Activated naive CD4-positive, alpha-beta T cell treated with anti-CD3 and anti-CD28 coated beads, Interleukin-2, amount 50 U/mL, for 72 hours (primary cell): ENCODE measurements at regions not wholly inside any gene's neighbourhood (a gene's known extent, or its start where the extent isn't known, plus 50 kb on each side); places are given as distances from the start of the nearest gene placed in this dataset.

Experiments
- ATAC-seq, 2 donors: fragments of 150-1000 bp; cut with Tn5 transposase; 2 replicates each; pipeline ENCODE4 v1.10.0; 2021; ENCODE audit warnings: mild to moderate bottlenecking in 2 of 2, moderate library complexity in 2 of 2
- DNase-seq, 2 donors: peaks; one replicate each; pipeline ENCODE4 v3.0.0; 2021 to 2022; ENCODE audit warnings: low spot score in 2 of 2
- H3K27ac Mint-ChIP-seq, 2 donors: one replicate each; pipeline ENCODE4 v1.8.0; 2022; ENCODE audit warnings: mild to moderate bottlenecking in 2 of 2, mixed read lengths in 2 of 2
- H3K36me3 Mint-ChIP-seq, 2 donors: one replicate each; pipeline ENCODE4 v1.8.0; 2022; ENCODE audit warnings: mixed read lengths in 2 of 2
- H3K9me3 Mint-ChIP-seq, 2 donors: one replicate each; pipeline ENCODE4 v1.8.0; 2022; ENCODE audit warnings: mixed read lengths in 2 of 2

GRCh38 chr4:27350161-27350560 lies 489.5 kb downstream of the STIM2 start:
- DNase-seq (no peak), ATAC-seq (no peak)
- H3K27ac Mint-ChIP-seq: no peak overlapping the region
- peaks cover 0 to 14% of the 10 kb centered on the region in 2 donors for H3K9me3 Mint-ChIP-seq
- no peaks in the 10 kb centered on the region for H3K36me3 Mint-ChIP-seq

- H3K36me3 Mint-ChIP-seq: no peaks in the 10 kb centered on the region
- DNase-seq (no peak), ATAC-seq (no peak)
- no peak overlapping the region for H3K27ac Mint-ChIP-seq
- no peaks in the 10 kb centered on the region for H3K9me3 Mint-ChIP-seq
Observed at GRCh38 chr4:27357283-27357682, 496.6 kb downstream of the STIM2 start.

DNA sequence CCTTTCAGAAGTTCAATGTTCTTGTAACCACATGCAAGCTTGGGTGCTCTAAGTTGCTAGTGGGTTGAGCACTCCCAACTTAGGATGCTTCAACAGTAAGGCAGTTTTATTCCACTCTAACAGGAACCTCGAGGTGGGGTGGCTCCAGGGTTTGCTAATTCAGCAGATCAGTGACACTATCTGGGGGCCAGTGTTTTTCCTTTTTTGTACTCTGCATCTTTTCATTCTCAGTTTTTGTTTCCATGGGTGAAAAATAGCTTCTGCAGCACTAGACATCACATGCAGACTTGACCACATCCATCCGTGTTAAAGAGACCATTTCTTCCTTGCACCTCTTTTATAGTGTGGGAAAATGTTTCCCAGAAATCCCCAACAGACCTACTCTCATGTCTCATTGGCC lies 497.6 kb downstream of the STIM2 start:
- H3K36me3 Mint-ChIP-seq: no peaks in the 10 kb centered on the region
- DNase-seq (no peak), ATAC-seq (no peak)
- no peak overlapping the region for H3K27ac Mint-ChIP-seq
- peaks cover 0 to 3% of the 10 kb centered on the region in 2 donors for H3K9me3 Mint-ChIP-seq

DNA sequence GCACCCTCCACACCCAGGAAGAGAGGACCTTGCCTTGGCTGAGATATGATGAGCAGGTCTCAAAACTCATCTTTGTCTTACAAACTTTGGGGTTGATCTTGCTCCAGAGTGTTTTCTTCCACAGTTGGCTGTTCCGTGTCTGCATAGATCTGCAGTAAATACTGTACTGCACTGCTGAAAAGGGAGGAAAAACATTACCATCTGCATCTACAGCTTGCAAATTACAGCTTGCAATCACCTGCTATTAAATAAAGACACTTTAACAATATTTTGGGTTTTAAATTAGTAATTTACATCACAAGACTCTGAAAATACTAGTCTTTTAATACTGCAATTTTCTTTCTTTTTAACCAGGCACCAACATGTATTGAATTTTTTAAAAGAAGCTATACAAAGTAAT lies 499.5 kb downstream of the STIM2 start:
- no peaks in the 10 kb centered on the region for H3K36me3 Mint-ChIP-seq

DNA sequence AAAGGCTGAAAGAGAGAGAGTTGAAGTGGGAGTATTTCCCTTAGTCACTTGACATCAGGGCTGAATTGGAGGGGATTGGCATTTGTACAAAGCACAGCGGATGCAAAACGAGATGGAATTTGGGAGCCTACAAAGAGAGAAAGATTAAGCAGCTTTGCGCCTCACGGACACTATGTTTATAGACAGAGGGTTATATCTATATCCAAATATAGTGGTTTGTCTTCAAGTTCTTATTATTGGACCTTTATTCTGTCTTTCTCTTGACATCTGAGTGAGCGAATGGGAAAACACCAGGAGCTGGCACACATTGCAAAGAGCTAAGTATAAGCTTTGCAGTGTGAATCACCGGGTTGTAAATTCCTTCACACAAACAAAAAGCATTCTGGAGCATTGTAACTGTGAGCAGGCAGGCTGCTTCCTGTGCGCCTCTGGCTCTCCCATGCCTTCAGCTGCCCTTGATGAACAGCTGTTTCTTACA lies 500.2 kb downstream of the STIM2 start:
- DNase-seq (no peak), ATAC-seq (no peak)
- peaks cover 0 to 3% of the 10 kb centered on the region in 2 donors for H3K9me3 Mint-ChIP-seq
- H3K27ac Mint-ChIP-seq: no peak overlapping the region
- H3K36me3 Mint-ChIP-seq: no peaks in the 10 kb centered on the region

More for the DNA sequence above, 499.5 kb downstream of the STIM2 start:
- no peak for ATAC-seq
- Mint-ChIP-seq H3K9me3 (peaks cover 0 to 3% of the 10 kb centered on the region in 2 donors), H3K27ac (no peak overlapping the region)
- no peak for DNase-seq

- no peaks in the 10 kb centered on the region for H3K36me3 Mint-ChIP-seq
- H3K9me3 Mint-ChIP-seq: peaks cover 0 to 8% of the 10 kb centered on the region in 2 donors
- DNase-seq: no peak
- no peak for ATAC-seq
- H3K27ac Mint-ChIP-seq: no peak overlapping the region
Observed at GRCh38 chr4:27364509-27364908, 503.9 kb downstream of the STIM2 start.

DNA sequence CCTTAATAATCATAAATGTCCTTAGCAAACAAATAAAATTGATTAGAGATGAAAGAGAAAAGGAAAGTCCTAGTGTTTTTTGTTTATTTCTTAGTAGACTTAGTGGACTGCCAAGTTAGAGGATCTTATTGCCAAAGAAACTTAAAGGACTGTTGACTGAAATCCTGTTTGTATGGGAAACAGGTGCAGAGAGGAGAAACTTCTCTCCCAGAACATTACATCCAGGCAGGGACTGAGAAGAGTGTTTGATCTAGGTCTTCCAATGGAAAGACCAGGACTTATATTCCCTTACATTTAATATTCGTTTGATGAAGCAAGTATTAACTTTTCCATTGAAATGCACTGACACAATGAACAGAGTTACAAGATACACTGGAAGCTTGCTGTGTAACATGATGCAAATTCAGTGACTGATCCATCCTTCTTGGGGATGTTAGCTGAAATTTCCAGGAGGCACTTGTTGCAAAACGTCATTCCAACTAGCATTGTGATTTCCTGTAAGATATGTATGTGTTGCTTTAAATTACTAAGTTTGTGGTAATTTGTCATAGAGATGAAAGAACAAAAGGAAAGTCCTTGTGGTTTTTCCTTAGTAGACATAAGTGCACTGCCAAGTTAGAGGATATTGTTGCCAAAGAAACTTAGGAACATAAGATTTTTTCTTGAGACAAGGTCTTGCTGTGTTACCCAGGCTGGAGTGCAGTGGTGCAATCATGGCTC lies 505.6 kb downstream of the STIM2 start:
- Mint-ChIP-seq H3K36me3 (no peaks in the 10 kb centered on the region), H3K27ac (no peak overlapping the region), H3K9me3 (peaks cover 0 to 8% of the 10 kb centered on the region in 2 donors)
- ATAC-seq (no peak), DNase-seq (no peak)

DNA sequence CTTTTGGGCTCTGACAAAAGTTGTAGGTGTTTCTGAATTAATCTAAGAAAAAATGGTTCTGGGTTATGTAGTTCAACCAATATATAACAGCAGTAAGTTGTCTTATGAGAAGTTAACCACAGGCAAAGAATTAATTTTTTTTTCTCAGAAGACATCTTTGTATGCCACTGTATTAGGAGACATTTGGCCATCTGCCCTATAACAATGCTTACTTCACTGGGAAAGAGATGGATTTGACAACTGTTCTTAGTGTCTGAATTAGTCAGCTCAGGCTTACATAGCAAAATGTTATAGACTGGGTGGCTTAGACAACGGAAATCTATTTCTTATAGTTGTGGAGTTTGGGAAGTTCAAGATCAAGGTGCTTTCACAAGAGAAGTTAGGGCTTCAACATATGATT lies 508.1 kb downstream of the STIM2 start:
- no peak for DNase-seq
- Mint-ChIP-seq H3K9me3 (peaks cover 3 to 5% of the 10 kb centered on the region in 2 donors), H3K36me3 (no peaks in the 10 kb centered on the region), H3K27ac (no peak overlapping the region)
- ATAC-seq: no peak

- H3K9me3 Mint-ChIP-seq: peaks cover 4 to 8% of the 10 kb centered on the region in 2 donors
- no peak overlapping the region for H3K27ac Mint-ChIP-seq
- no peak for DNase-seq
- no peak for ATAC-seq
- no peaks in the 10 kb centered on the region for H3K36me3 Mint-ChIP-seq
Observed at GRCh38 chr4:27381815-27382214, 521.2 kb downstream of the STIM2 start.

GRCh38 chr4:27387711-27388110 lies 527.1 kb downstream of the STIM2 start:
- H3K36me3 Mint-ChIP-seq: no peaks in the 10 kb centered on the region
- H3K9me3 Mint-ChIP-seq: peaks cover 0 to 8% of the 10 kb centered on the region in 2 donors
- DNase-seq: no peak
- ATAC-seq: no peak
- no peak overlapping the region for H3K27ac Mint-ChIP-seq

DNA sequence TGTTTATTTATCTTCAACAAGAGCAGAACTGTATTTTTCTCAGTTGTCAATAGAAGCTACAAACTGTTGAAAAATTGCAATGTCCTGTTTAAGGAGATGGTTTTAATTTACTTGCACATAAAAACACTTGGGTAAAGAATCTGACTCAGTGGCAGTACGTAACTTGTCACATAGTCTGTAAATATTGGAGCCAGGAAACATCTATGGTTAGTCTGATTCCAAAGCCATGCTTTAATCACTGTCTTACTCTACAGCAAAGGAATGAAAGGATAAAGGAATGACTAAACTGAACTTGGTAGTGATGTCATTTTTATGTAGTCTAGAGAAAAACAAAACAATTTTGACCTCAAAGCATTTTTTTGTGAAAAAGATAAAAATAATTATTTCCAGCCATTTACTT lies 537.2 kb downstream of the STIM2 start:
- no peaks in the 10 kb centered on the region for H3K36me3 Mint-ChIP-seq
- peaks cover 11 to 14% of the 10 kb centered on the region in 2 donors for H3K9me3 Mint-ChIP-seq
- H3K27ac Mint-ChIP-seq: no peak overlapping the region
- ATAC-seq (no peak), DNase-seq (no peak)

GRCh38 chr4:27398631-27399310 lies 538.1 kb downstream of the STIM2 start:
- DNase-seq (no peak), ATAC-seq (no peak)
- Mint-ChIP-seq H3K36me3 (no peaks in the 10 kb centered on the region), H3K27ac (no peak overlapping the region), H3K9me3 (peaks cover 11 to 14% of the 10 kb centered on the region in 2 donors)

DNA sequence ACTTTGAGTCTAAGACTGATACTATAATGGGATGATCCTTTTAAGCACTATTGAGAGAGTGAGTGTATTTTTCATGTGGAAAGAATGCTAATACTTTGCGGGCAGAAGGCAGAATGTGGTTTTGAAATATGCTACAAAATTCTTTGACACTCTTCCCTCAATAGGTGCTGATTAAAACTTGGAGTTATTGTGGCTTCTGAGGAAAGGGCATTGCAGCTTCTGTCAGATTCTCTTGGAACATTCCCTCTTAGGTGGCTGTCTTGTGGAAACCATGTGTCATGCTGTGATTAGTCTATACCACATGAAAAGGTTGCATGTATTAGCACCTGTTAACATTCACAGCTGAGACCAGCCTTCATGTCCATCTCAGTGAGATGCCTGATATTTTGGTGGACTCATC lies 547.0 kb downstream of the STIM2 start:
- Mint-ChIP-seq H3K9me3 (peaks cover 11 to 15% of the 10 kb centered on the region in 2 donors), H3K27ac (no peak overlapping the region), H3K36me3 (no peaks in the 10 kb centered on the region)
- no peak for ATAC-seq
- DNase-seq: no peak

- peaks cover 0 to 6% of the 10 kb centered on the region in 2 donors for H3K36me3 Mint-ChIP-seq
- no peak overlapping the region for H3K27ac Mint-ChIP-seq
- ATAC-seq: no peak
- peaks cover 10 to 16% of the 10 kb centered on the region in 2 donors for H3K9me3 Mint-ChIP-seq
- DNase-seq: no peak
Observed at GRCh38 chr4:27412613-27413012, 552.0 kb downstream of the STIM2 start.

DNA sequence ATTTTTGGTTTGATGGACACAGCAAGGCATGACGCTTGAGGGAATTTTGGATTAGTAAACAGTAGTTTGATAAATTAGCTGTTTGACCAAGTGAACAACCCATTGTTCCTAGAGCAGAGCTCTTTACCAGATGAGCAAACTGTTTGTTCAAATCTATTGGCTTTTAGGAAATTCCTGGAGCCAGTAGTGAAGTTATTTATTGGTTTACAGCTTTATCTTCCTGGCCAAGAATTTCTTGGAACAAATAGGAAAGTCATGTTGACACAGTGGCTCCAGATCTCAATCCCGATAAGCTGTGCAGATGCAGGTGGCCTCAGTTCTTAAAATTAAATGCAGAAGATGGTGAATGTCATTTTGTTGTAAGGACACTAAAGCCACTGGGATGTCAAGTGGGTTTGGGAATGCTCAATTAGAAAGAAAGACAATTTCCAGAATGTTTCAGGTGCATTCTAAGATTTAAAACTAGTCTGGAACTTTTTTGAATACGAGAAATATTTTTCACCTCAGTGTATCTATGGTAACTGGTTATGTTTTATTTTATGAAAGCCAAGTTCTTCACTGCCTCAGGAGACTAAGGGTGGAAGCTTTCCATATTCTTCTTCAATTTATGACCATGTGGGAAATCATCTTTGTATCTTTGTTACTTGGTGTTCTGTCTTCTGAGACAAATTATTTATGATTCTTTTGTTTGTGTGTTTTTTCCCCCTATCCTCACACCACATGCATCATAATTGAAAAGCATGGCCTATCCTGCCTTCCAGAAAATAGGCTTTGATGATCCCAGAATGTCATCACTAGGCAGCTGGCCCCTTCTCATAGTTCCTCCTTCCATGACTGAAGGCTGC lies 554.5 kb downstream of the STIM2 start:
- H3K9me3 Mint-ChIP-seq: peaks cover 20 to 22% of the 10 kb centered on the region in 2 donors
- H3K36me3 Mint-ChIP-seq: peaks cover 0 to 6% of the 10 kb centered on the region in 2 donors
- DNase-seq: no peak
- no peak for ATAC-seq
- H3K27ac Mint-ChIP-seq: no peak overlapping the region

GRCh38 chr4:27428661-27429060 lies 568.0 kb downstream of the STIM2 start:
- ATAC-seq: no peak
- Mint-ChIP-seq H3K9me3 (peaks cover 0 to 3% of the 10 kb centered on the region in 2 donors), H3K36me3 (no peaks in the 10 kb centered on the region), H3K27ac (no peak overlapping the region)
- DNase-seq: no peak

DNA sequence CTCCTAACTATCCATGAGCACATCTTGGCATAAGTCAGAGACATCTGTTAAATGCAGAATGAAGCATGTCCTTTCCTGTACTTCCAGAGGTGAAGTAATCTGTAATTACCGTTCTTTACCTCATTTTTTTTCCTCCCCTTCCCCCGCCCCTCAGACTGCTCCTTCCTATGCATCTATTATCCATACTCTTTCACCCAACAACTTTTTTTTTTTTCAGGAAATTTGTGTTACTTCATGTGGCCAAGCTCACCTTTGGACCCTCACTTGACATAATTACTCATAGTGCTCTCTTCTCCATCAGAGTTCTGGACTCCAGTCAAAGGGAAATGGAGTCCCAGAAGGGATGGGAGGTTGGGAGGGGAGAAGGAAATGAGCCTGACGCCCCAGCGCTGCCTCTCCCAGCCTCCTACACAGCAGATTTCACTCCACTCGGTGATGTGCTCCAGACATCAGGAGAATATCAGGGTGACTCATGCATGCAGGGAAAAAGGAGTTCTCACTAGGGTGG lies 568.8 kb downstream of the STIM2 start:
- Mint-ChIP-seq H3K36me3 (no peaks in the 10 kb centered on the region), H3K27ac (no peak overlapping the region), H3K9me3 (peaks cover 4 to 7% of the 10 kb centered on the region in 2 donors)
- ATAC-seq: no peak
- DNase-seq: no peak
